ENCODE measurements at regions not wholly inside any gene's neighbourhood (a gene's known extent, or its start where the extent isn't known, plus 50 kb on each side); places are given as distances from the start of the nearest gene placed in this dataset.
A peak's percentile ranks its signal among the peaks of the same experiment; 100 is the strongest.

GRCh38 chr2:220300806-220301205, 673.4 kb downstream of the SLC4A3 start:
- DNase-seq (ENCODE audit: low read depth) (peak; percentile 72), FAIRE-seq (no peak)
- no peaks in the 10 kb centered on the region for H3K36me3 Mint-ChIP-seq (ENCODE audit: low read depth, unreplicated experiment)
- Histone ChIP-seq H3K79me2 (ENCODE audit: insufficient read depth, low read length) (no peaks in the 10 kb centered on the region), H3K4me3 (ENCODE audit: insufficient read depth, low read depth, low read length) (no peak overlapping the region), H3K9me3 (ENCODE audit: insufficient read depth, low read depth, low read length) (no peaks in the 10 kb centered on the region), H3K4me1 (ENCODE audit: insufficient read depth, low read length) (no peaks in the 10 kb centered on the region), H3K4me2 (ENCODE audit: low read length) (no peak overlapping the region), H4K20me1 (ENCODE audit: insufficient read depth, low read length) (no peaks in the 10 kb centered on the region), H3K36me3 (ENCODE audit: insufficient read depth, low read length) (no peaks in the 10 kb centered on the region), H3K9ac (ENCODE audit: low read length) (no peak overlapping the region), H2AFZ (ENCODE audit: low read depth, low read length) (no peak overlapping the region), H3K27me3 (ENCODE audit: insufficient read depth, low read length) (no peaks in the 10 kb centered on the region), H3K27ac (ENCODE audit: low read depth, low read length) (no peak overlapping the region)
- H3K27ac Mint-ChIP-seq (ENCODE audit: unreplicated experiment), result no peak overlapping the region
- TF ChIP-seq CTCF (IDR thresholded peaks at IDR 0.05; ENCODE audit: insufficient read depth, low read depth, low read length) (no peak), EZH2 (IDR thresholded peaks at IDR 0.05; ENCODE audit: insufficient read depth, low read length) (no peak)
- H3K4me1 Mint-ChIP-seq (ENCODE audit: low read depth, unreplicated experiment), result no peaks in the 10 kb centered on the region
- no peak overlapping the region for H3K4me3 Mint-ChIP-seq (ENCODE audit: unreplicated experiment)
- H3K9me3 Mint-ChIP-seq (ENCODE audit: unreplicated experiment), result no peaks in the 10 kb centered on the region
- no peaks in the 10 kb centered on the region for H3K27me3 Mint-ChIP-seq (ENCODE audit: low read depth, unreplicated experiment)

GRCh38 chr2:220302756-220303155, 675.3 kb downstream of the SLC4A3 start:
- Mint-ChIP-seq H3K4me1 (ENCODE audit: low read depth, unreplicated experiment) (no peaks in the 10 kb centered on the region), H3K27ac (ENCODE audit: unreplicated experiment) (no peak overlapping the region), H3K9me3 (ENCODE audit: unreplicated experiment) (no peaks in the 10 kb centered on the region), H3K4me3 (ENCODE audit: unreplicated experiment) (no peak overlapping the region), H3K27me3 (ENCODE audit: low read depth, unreplicated experiment) (no peaks in the 10 kb centered on the region), H3K36me3 (ENCODE audit: low read depth, unreplicated experiment) (no peaks in the 10 kb centered on the region)
- H3K36me3 ChIP-seq (ENCODE audit: insufficient read depth, low read length), result no peaks in the 10 kb centered on the region
- no peaks in the 10 kb centered on the region for H3K79me2 ChIP-seq (ENCODE audit: insufficient read depth, low read length)
- FAIRE-seq, result no peak
- no peak overlapping the region for H3K4me3 ChIP-seq (ENCODE audit: insufficient read depth, low read depth, low read length)
- H3K27ac ChIP-seq (ENCODE audit: low read depth, low read length), result no peak overlapping the region
- no peaks in the 10 kb centered on the region for H3K4me1 ChIP-seq (ENCODE audit: insufficient read depth, low read length)
- H3K9me3 ChIP-seq (ENCODE audit: insufficient read depth, low read depth, low read length), result no peaks in the 10 kb centered on the region
- no peak overlapping the region for H3K9ac ChIP-seq (ENCODE audit: low read length)
- TF ChIP-seq EZH2 (IDR thresholded peaks at IDR 0.05; ENCODE audit: insufficient read depth, low read length), result no peak
- no peak for TF ChIP-seq CTCF (IDR thresholded peaks at IDR 0.05; ENCODE audit: insufficient read depth, low read depth, low read length)
- H4K20me1 ChIP-seq (ENCODE audit: insufficient read depth, low read length), result no peaks in the 10 kb centered on the region
- no peak overlapping the region for H3K4me2 ChIP-seq (ENCODE audit: low read length)
- H3K27me3 ChIP-seq (ENCODE audit: insufficient read depth, low read length), result no peaks in the 10 kb centered on the region
- DNase-seq (ENCODE audit: low read depth), result no peak
- H2AFZ ChIP-seq (ENCODE audit: low read depth, low read length), result no peak overlapping the region

GRCh38 chr2:220309215-220309614, 681.8 kb downstream of the SLC4A3 start:
- DNase-seq (ENCODE audit: low read depth), result no peak
- TF ChIP-seq CTCF (IDR thresholded peaks at IDR 0.05; ENCODE audit: insufficient read depth, low read depth, low read length) (no peak), EZH2 (IDR thresholded peaks at IDR 0.05; ENCODE audit: insufficient read depth, low read length) (no peak)
- H2AFZ ChIP-seq (ENCODE audit: low read depth, low read length), result no peak overlapping the region
- FAIRE-seq, result no peak
- H4K20me1 ChIP-seq (ENCODE audit: insufficient read depth, low read length), result no peaks in the 10 kb centered on the region
- H3K9ac ChIP-seq (ENCODE audit: low read length), result no peak overlapping the region
- no peaks in the 10 kb centered on the region for H3K9me3 Mint-ChIP-seq (ENCODE audit: unreplicated experiment)
- no peak overlapping the region for H3K4me3 Mint-ChIP-seq (ENCODE audit: unreplicated experiment)
- H3K9me3 ChIP-seq (ENCODE audit: insufficient read depth, low read depth, low read length), result no peaks in the 10 kb centered on the region
- no peaks in the 10 kb centered on the region for H3K4me1 Mint-ChIP-seq (ENCODE audit: low read depth, unreplicated experiment)
- no peaks in the 10 kb centered on the region for H3K79me2 ChIP-seq (ENCODE audit: insufficient read depth, low read length)
- H3K27me3 ChIP-seq (ENCODE audit: insufficient read depth, low read length), result no peaks in the 10 kb centered on the region
- no peaks in the 10 kb centered on the region for H3K36me3 Mint-ChIP-seq (ENCODE audit: low read depth, unreplicated experiment)
- no peak overlapping the region for H3K4me3 ChIP-seq (ENCODE audit: insufficient read depth, low read depth, low read length)
- H3K27ac ChIP-seq (ENCODE audit: low read depth, low read length), result no peak overlapping the region
- H3K27ac Mint-ChIP-seq (ENCODE audit: unreplicated experiment), result no peak overlapping the region
- no peaks in the 10 kb centered on the region for H3K4me1 ChIP-seq (ENCODE audit: insufficient read depth, low read length)
- no peaks in the 10 kb centered on the region for H3K36me3 ChIP-seq (ENCODE audit: insufficient read depth, low read length)
- H3K4me2 ChIP-seq (ENCODE audit: low read length), result no peak overlapping the region
- no peaks in the 10 kb centered on the region for H3K27me3 Mint-ChIP-seq (ENCODE audit: low read depth, unreplicated experiment)
